Vagina (tissue), 2 donors: ENCODE measurements at regions not wholly inside any gene's neighbourhood (a gene's known extent, or its start where the extent isn't known, plus 50 kb on each side); places are given as distances from the start of the nearest gene placed in this dataset.

Experiments used
- POLR2A ChIP-seq, 2 donors: fragments of 450-650 bp; IDR thresholded peaks; one replicate each; pipeline ENCODE4 v1.6.1; 2017; ENCODE audit warnings: antibody characterized with exemption in 2 of 2, mild to moderate bottlenecking in 2 of 2, moderate library complexity in 2 of 2
- POLR2AphosphoS5 ChIP-seq, 2 donors: sonication (generic); formaldehyde crosslinking; IDR thresholded peaks; one replicate each; pipeline ENCODE4 v1.9.0; 2017; ENCODE audit warnings: antibody characterized with exemption in 2 of 2, mild to moderate bottlenecking in 2 of 2, low read depth in 1 of 2; ENCODE audit not compliant: insufficient read depth in 1 of 2
- TF ChIP-seq, protein P1 (sequence below), 3 experiments: fragments of 450-650 bp in 2 of 3; fragments of 200-600 bp in 1 of 3; sonication (generic) in 1 of 3; IDR thresholded peaks; one replicate each; pipeline ENCODE4 v1.5.1; 2017 to 2019; ENCODE audit warnings: antibody characterized with exemption in 3 of 3, mild to moderate bottlenecking in 2 of 3, moderate library complexity in 2 of 3

DNA sequence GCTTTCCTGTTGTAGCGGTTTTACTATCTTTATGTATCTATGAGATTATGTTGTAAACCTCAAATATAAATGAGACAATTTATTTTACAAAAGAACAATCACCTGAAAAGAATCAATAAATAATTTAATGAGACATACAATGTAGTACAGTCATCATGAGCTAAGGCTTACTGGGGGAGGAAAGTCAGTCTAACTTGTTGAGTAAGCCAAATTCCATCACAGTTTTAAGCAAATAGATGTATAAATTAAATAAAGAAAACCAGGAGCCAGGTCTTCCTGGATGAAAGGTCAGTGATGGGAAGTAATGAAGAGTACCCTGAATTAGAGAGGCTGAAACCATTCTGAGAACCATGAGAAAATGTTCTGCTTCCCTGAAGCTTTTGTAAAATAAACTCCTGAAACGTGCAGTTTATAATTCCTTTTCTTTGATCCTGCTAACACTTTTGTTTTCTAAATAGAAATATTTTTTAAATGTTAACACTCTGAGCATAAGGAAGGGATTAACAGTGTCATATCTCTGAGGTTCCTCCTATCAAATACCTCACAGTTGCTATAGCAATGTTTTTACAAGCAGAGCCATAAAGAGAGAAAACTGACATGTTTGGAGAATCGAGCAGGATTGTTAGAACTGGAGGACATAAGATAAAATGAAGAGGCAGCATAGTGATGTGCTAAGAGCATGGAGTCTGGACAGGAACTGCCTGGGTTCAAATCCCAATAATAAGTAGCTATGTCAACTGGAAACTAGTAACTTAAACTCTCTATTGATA is 444.9 kb upstream of the FOXG1 start:
- TF ChIP-seq, protein P1, sequence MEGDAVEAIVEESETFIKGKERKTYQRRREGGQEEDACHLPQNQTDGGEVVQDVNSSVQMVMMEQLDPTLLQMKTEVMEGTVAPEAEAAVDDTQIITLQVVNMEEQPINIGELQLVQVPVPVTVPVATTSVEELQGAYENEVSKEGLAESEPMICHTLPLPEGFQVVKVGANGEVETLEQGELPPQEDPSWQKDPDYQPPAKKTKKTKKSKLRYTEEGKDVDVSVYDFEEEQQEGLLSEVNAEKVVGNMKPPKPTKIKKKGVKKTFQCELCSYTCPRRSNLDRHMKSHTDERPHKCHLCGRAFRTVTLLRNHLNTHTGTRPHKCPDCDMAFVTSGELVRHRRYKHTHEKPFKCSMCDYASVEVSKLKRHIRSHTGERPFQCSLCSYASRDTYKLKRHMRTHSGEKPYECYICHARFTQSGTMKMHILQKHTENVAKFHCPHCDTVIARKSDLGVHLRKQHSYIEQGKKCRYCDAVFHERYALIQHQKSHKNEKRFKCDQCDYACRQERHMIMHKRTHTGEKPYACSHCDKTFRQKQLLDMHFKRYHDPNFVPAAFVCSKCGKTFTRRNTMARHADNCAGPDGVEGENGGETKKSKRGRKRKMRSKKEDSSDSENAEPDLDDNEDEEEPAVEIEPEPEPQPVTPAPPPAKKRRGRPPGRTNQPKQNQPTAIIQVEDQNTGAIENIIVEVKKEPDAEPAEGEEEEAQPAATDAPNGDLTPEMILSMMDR (IDR thresholded peaks at IDR 0.05) = no peak
- TF ChIP-seq POLR2AphosphoS5 (IDR thresholded peaks at IDR 0.05; ENCODE audit: insufficient read depth in 1 of 2, low read depth in 1 of 2) = no peak
- TF ChIP-seq POLR2A (IDR thresholded peaks at IDR 0.05) = no peak
